CD14-positive monocyte (primary cell): ENCODE measurements at regions not wholly inside any gene's neighbourhood (a gene's known extent, or its start where the extent isn't known, plus 50 kb on each side); places are given as distances from the start of the nearest gene placed in this dataset.

Experiments used
- DNase-seq, 3 donors: peaks; one replicate each; pipeline ENCODE4 v3.0.0-alpha.2; 2011 to 2022
- H2AFZ ChIP-seq: 2 replicates; pipeline ENCODE4 v1.6.0; 2012; ENCODE audit warnings: mild to moderate bottlenecking, low read depth, low read length, inconsistent platforms; ENCODE audit not compliant: insufficient read depth, poor library complexity, severe bottlenecking
- H3K27ac ChIP-seq, 2 donors: 1 replicate in 1 of 2; 2 replicates in 1 of 2; pipeline ENCODE4 v1.5.1; 2012 to 2013; ENCODE audit warnings: low read length in 2 of 2, control low read depth in 1 of 2, inconsistent platforms in 1 of 2, low read depth in 1 of 2, mild to moderate bottlenecking in 1 of 2
- H3K27me3 ChIP-seq, 2 donors: one replicate each; pipeline versions ENCODE4 v1.6.0 to v1.6.1; 2011 to 2013; ENCODE audit warnings: low read length in 2 of 2; ENCODE audit not compliant: control insufficient read depth in 2 of 2, insufficient read depth in 2 of 2
- H3K36me3 ChIP-seq, 2 donors: replicated peaks in 1 of 2; 1 replicate in 1 of 2; 2 replicates in 1 of 2; pipeline versions ENCODE4 v1.5.1 to v1.6.1; 2012 to 2013; ENCODE audit warnings: low read length in 2 of 2, control low read depth in 1 of 2, inconsistent platforms in 1 of 2, mild to moderate bottlenecking in 1 of 2; ENCODE audit not compliant: insufficient read depth in 2 of 2, control insufficient read depth in 1 of 2
- H3K4me1 ChIP-seq, 2 donors: 1 replicate in 1 of 2; 2 replicates in 1 of 2; pipeline versions ENCODE4 v1.5.1 to v1.6.1; 2012 to 2013; ENCODE audit warnings: low read length in 2 of 2, control low read depth in 1 of 2, inconsistent platforms in 1 of 2, mild to moderate bottlenecking in 1 of 2, moderate library complexity in 1 of 2; ENCODE audit not compliant: insufficient read depth in 2 of 2, control insufficient read depth in 1 of 2
- H3K4me2 ChIP-seq: replicated peaks from 2 replicates; pipeline ENCODE3; 2012; ENCODE audit warnings: low read length, moderate library complexity, mild to moderate bottlenecking; ENCODE audit not compliant: poor library complexity, severe bottlenecking; ENCODE audit errors: extremely low read depth
- H3K4me3 ChIP-seq, 3 experiments: fragments of 200-600 bp in 1 of 3; sonication (generic) in 1 of 3; replicated peaks in 1 of 3; 1 replicate in 2 of 3; 2 replicates in 1 of 3; pipeline ENCODE4 v1.5.1; 2011 to 2013; ENCODE audit warnings: low read length in 3 of 3, mild to moderate bottlenecking in 3 of 3, control low read depth in 2 of 3, low read depth in 2 of 3, inconsistent platforms in 1 of 3, moderate library complexity in 1 of 3
- H3K79me2 ChIP-seq: 2 replicates; pipeline ENCODE4 v1.6.0; 2012; ENCODE audit warnings: mild to moderate bottlenecking, control low read depth, inconsistent platforms, low read length, moderate library complexity; ENCODE audit not compliant: insufficient read depth
- H3K9ac ChIP-seq: 2 replicates; pipeline ENCODE4 v1.6.0; 2017; ENCODE audit warnings: low read length, mild to moderate bottlenecking; ENCODE audit not compliant: insufficient read depth, poor library complexity, severe bottlenecking
- H3K9me3 ChIP-seq, 2 donors: replicated peaks in 1 of 2; 1 replicate in 1 of 2; 2 replicates in 1 of 2; pipeline versions ENCODE4 v1.5.1 to v1.6.1; 2012 to 2013; ENCODE audit warnings: low read length in 2 of 2, control low read depth in 1 of 2; ENCODE audit not compliant: control insufficient read depth in 1 of 2, insufficient read depth in 1 of 2
- H4K20me1 ChIP-seq: 2 replicates; pipeline ENCODE4 v1.6.0; 2012; ENCODE audit warnings: mild to moderate bottlenecking, low read length, control low read depth, moderate library complexity; ENCODE audit not compliant: insufficient read depth
- H3K27ac Mint-ChIP-seq, 7 donors: one replicate each; pipeline ENCODE4 v1.8.0; 2020; ENCODE audit warnings: mild to moderate bottlenecking in 7 of 7, mixed read lengths in 7 of 7, moderate library complexity in 6 of 7, inconsistent platforms in 2 of 7
- H3K27me3 Mint-ChIP-seq, 3 donors: one replicate each; pipeline ENCODE4 v1.8.0; 2021 to 2022; ENCODE audit warnings: low read depth in 3 of 3, mild to moderate bottlenecking in 3 of 3, mixed read lengths in 3 of 3, moderate library complexity in 3 of 3, inconsistent platforms in 1 of 3
- H3K36me3 Mint-ChIP-seq, 2 donors: one replicate each; pipeline ENCODE4 v1.8.0; 2020; ENCODE audit warnings: mixed read lengths in 2 of 2, inconsistent platforms in 1 of 2, mild to moderate bottlenecking in 1 of 2
- H3K4me1 Mint-ChIP-seq: one replicate; pipeline ENCODE4 v1.8.0; 2020; ENCODE audit warnings: mild to moderate bottlenecking, mixed read lengths
- H3K4me3 Mint-ChIP-seq, 2 donors: one replicate each; pipeline ENCODE4 v1.8.0; 2020; ENCODE audit warnings: mild to moderate bottlenecking in 2 of 2, mixed read lengths in 2 of 2, moderate library complexity in 1 of 2
- H3K9me3 Mint-ChIP-seq, 7 donors: one replicate each; pipeline ENCODE4 v1.8.0; 2020 to 2022; ENCODE audit warnings: mixed read lengths in 7 of 7, mild to moderate bottlenecking in 6 of 7, moderate library complexity in 6 of 7, inconsistent platforms in 2 of 7
- WGBS: methylation state at CpG from one replicate; pipeline ENCODE4 v1.1.5; 2013; ENCODE audit warnings: missing lambda C conversion rate; ENCODE audit not compliant: insufficient coverage; 5-methylcytosine and 5-hydroxymethylcytosine counted together
- intact Hi-C, 2 donors: fragments of 100-400 bp; cut with micrococcal nuclease; formaldehyde crosslinking; loops; one replicate each; pipeline versions ENCODE4 v1.15.0 to v1.15.1; 2023
- TF ChIP-seq, protein P1 (sequence below): fragments of 200-600 bp; IDR thresholded peaks from one replicate; pipeline ENCODE4 v1.8.0; 2022; ENCODE audit warnings: antibody characterized with exemption, mild to moderate bottlenecking

DNA sequence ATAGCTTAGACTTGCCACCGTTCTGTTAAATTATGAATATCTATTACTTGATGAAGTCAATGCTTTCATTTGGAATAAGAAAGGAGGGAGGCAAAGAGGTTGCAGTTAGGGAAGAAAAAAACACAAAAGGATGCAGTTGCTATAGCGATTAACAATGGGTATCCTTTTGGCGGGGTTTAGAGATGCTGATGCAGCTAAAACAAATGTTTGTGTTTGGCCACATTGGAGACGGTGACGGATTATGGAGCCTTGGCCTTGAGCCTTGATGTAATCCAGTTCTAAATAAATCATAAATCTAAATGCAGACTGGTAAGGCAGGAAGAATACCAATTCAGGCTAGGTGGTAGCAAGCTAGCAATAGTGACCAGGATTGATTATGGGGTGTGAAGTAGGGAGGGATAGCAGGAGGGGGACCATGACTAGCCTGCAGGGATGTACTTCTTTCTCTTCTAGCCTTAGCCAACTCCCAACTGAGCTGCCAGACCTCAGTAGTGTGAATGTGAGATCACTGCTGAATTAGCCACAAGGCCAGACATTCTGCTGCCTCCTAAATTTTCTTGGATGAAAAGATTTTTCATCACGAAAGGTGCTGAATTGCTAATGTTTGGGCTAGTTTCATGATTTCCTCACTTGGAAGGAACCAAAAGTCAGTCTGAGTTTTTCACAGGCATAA is 160.3 kb downstream of the TLR4 start:
- WGBS, result 73% methylated on average over 4 of the region's 6 CpGs
- TF ChIP-seq, protein P1, sequence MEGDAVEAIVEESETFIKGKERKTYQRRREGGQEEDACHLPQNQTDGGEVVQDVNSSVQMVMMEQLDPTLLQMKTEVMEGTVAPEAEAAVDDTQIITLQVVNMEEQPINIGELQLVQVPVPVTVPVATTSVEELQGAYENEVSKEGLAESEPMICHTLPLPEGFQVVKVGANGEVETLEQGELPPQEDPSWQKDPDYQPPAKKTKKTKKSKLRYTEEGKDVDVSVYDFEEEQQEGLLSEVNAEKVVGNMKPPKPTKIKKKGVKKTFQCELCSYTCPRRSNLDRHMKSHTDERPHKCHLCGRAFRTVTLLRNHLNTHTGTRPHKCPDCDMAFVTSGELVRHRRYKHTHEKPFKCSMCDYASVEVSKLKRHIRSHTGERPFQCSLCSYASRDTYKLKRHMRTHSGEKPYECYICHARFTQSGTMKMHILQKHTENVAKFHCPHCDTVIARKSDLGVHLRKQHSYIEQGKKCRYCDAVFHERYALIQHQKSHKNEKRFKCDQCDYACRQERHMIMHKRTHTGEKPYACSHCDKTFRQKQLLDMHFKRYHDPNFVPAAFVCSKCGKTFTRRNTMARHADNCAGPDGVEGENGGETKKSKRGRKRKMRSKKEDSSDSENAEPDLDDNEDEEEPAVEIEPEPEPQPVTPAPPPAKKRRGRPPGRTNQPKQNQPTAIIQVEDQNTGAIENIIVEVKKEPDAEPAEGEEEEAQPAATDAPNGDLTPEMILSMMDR, result no peak

DNA sequence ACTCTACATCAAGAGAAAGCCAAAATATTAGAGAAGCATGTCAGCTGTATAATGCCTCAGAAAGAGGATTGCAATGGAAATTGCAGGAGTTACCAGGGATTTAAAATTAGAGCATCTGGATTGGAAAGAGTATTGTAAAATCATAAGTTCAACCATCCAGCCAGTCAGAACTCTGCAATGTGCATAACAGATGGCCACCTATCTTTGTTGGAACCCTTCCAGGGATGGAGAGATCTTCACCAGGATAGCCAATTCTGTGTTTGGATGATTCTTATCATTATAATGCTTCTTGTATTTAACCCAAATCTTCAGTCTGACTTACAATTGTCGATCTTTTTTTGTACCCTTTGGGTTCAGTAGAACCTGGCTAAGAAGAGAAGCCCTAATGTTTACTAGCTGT is 164.4 kb downstream of the TLR4 start:
- H3K9ac ChIP-seq, result no peak overlapping the region
- Mint-ChIP-seq H3K4me1 (no peaks in the 10 kb centered on the region), H3K27ac (no peak overlapping the region), H3K9me3 (peaks cover 0 to 2% (median 0%) of the 10 kb centered on the region in 7 donors), H3K4me3 (no peak overlapping the region), H3K36me3 (no peaks in the 10 kb centered on the region), H3K27me3 (peaks cover 7 to 13% (median 11%) of the 10 kb centered on the region in 3 donors)
- no CpG with 5 or more reads among the region's 1 CpG for WGBS
- intact Hi-C loops, result no loop called here
- peaks cover 4 to 6% of the 10 kb centered on the region in 2 donors for H3K27me3 ChIP-seq
- no peak for DNase-seq
- no peak overlapping the region for H3K4me2 ChIP-seq
- TF ChIP-seq, protein P1, result no peak
- no peaks in the 10 kb centered on the region for H3K36me3 ChIP-seq
- no peaks in the 10 kb centered on the region for H3K4me1 ChIP-seq
- no peak overlapping the region for H2AFZ ChIP-seq
- no peaks in the 10 kb centered on the region for H4K20me1 ChIP-seq
- no peak overlapping the region for H3K4me3 ChIP-seq
- no peak overlapping the region for H3K27ac ChIP-seq
- no peaks in the 10 kb centered on the region for H3K9me3 ChIP-seq
- H3K79me2 ChIP-seq, result no peaks in the 10 kb centered on the region

More for the DNA sequence above, 160.3 kb downstream of the TLR4 start:
- peaks cover 4 to 6% of the 10 kb centered on the region in 2 donors for H3K27me3 ChIP-seq
- H3K4me3 Mint-ChIP-seq, result peak overlapping the region in 1 of 2 donors; percentile 17
- H3K36me3 ChIP-seq, result no peaks in the 10 kb centered on the region
- no peak overlapping the region for H3K27ac ChIP-seq
- no peaks in the 10 kb centered on the region for H3K4me1 ChIP-seq
- no peaks in the 10 kb centered on the region for H3K36me3 Mint-ChIP-seq
- no peak overlapping the region for H3K4me3 ChIP-seq
- peaks cover 0 to 2% (median 0%) of the 10 kb centered on the region in 7 donors for H3K9me3 Mint-ChIP-seq
- no peaks in the 10 kb centered on the region for H3K79me2 ChIP-seq
- no peak overlapping the region for H2AFZ ChIP-seq
- H4K20me1 ChIP-seq, result no peaks in the 10 kb centered on the region
- DNase-seq, result no peak
- H3K27me3 Mint-ChIP-seq, result peaks cover 7 to 8% (median 7%) of the 10 kb centered on the region in 3 donors
- H3K4me1 Mint-ChIP-seq, result no peaks in the 10 kb centered on the region
- H3K9me3 ChIP-seq, result no peaks in the 10 kb centered on the region
- intact Hi-C loops, result no loop called here
- H3K27ac Mint-ChIP-seq, result no peak overlapping the region
- no peak overlapping the region for H3K9ac ChIP-seq
- no peak overlapping the region for H3K4me2 ChIP-seq
